ENCODE measurements at regions not wholly inside any gene's neighbourhood (a gene's known extent, or its start where the extent isn't known, plus 50 kb on each side); places are given as distances from the start of the nearest gene placed in this dataset.

GRCh38 chrX:39823854-39824253, 273.9 kb downstream of the BCOR start:
- BruUV-seq (replicated peaks): no TSS peak
- no peaks in the 10 kb centered on the region for H3K9me3 Mint-ChIP-seq (ENCODE audit: low read depth, unreplicated experiment)
- no peak for DNase-seq
- no peak overlapping the region for H3K27ac Mint-ChIP-seq (ENCODE audit: unreplicated experiment)
- TF ChIP-seq CTCF (IDR thresholded peaks at IDR 0.05; ENCODE audit: unreplicated experiment): no peak
- H3K36me3 Mint-ChIP-seq (ENCODE audit: insufficient read depth, unreplicated experiment): peaks cover 3% of the 10 kb centered on the region
- H3K27me3 Mint-ChIP-seq (ENCODE audit: unreplicated experiment): peaks cover 42% of the 10 kb centered on the region
- no peak overlapping the region for H3K4me3 Mint-ChIP-seq (ENCODE audit: low read depth, unreplicated experiment)
- CTCF ChIA-PET: no interaction called here
- intact Hi-C loops (cut with micrococcal nuclease; ENCODE audit: unreplicated experiment): no loop called here
- no peaks in the 10 kb centered on the region for H3K4me1 Mint-ChIP-seq (ENCODE audit: low read depth, unreplicated experiment)

DNA sequence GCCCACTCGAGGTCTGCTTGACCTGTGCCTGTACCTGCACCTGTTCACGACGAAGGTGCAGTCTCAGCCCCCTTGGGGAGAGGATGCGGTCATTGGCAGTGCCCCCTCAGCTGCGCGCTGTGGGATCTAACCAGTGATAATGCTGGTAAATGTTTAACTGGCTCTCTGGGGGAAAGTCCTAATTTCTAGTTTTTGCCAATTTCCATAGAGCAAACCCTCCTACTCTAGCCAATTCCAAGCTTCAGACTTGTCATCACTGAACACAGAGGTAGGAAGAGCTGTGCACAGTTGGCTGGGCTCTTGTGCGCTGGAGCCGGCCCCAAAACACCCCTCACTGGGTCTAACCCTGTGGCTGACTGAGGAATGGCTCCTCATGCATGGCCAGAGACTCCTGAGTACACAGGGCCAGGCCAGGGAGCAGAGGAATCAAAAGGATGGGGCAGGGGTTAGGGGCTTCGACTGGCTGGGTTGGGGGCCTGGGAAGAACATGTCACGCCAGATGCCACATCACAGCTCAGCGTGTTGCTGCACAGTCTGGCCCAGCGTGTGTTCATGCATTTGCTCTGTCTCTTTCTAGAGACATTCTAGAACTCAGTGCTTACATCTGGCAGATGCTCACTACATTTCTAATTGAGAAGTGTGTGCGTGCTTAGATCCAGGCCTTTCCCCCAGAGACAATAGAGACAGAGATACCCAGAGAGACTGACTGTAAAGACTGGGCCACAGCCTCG, 270.8 kb downstream of the BCOR start:
- Mint-ChIP-seq H3K36me3 (ENCODE audit: insufficient read depth, unreplicated experiment) (no peaks in the 10 kb centered on the region), H3K4me3 (ENCODE audit: low read depth, unreplicated experiment) (no peak overlapping the region), H3K9me3 (ENCODE audit: low read depth, unreplicated experiment) (no peaks in the 10 kb centered on the region), H3K27me3 (ENCODE audit: unreplicated experiment) (peaks cover 33% of the 10 kb centered on the region), H3K4me1 (ENCODE audit: low read depth, unreplicated experiment) (no peaks in the 10 kb centered on the region), H3K27ac (ENCODE audit: unreplicated experiment) (no peak overlapping the region)
- DNase-seq: no peak
- no peak for TF ChIP-seq CTCF (IDR thresholded peaks at IDR 0.05; ENCODE audit: unreplicated experiment)
- intact Hi-C loops (cut with micrococcal nuclease; ENCODE audit: unreplicated experiment): no loop called here
- CTCF ChIA-PET: no interaction called here
- no TSS peak for BruUV-seq (replicated peaks)

DNA sequence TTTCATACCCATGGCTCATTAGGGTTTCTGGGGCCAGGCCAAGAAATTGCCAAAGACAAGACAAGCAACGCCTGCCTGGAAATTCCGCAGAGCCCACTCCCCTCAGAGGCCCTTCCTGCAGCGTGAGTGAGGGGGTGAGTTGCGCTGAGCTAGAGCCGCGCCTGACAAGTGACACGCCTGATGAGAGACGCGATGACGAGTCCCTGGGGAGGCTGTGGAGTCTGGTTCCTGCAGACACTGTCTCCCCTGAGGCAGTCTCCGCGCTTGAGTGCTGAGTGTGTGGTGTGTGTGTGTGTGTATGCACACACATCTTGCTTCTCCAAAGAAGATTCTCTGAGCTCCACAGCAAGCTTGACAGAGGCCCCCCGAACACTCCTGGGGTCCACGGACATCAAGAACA, 269.8 kb downstream of the BCOR start:
- BruUV-seq (replicated peaks): no TSS peak
- CTCF ChIA-PET: no interaction called here
- DNase-seq: no peak
- no peak for TF ChIP-seq CTCF (IDR thresholded peaks at IDR 0.05; ENCODE audit: unreplicated experiment)
- Mint-ChIP-seq H3K4me3 (ENCODE audit: low read depth, unreplicated experiment) (no peak overlapping the region), H3K9me3 (ENCODE audit: low read depth, unreplicated experiment) (no peaks in the 10 kb centered on the region), H3K36me3 (ENCODE audit: insufficient read depth, unreplicated experiment) (no peaks in the 10 kb centered on the region), H3K4me1 (ENCODE audit: low read depth, unreplicated experiment) (no peaks in the 10 kb centered on the region), H3K27ac (ENCODE audit: unreplicated experiment) (no peak overlapping the region), H3K27me3 (ENCODE audit: unreplicated experiment) (peaks cover 32% of the 10 kb centered on the region)
- intact Hi-C loops (cut with micrococcal nuclease; ENCODE audit: unreplicated experiment): no loop called here

GRCh38 chrX:39828971-39829370, 268.8 kb downstream of the BCOR start:
- H3K27me3 Mint-ChIP-seq (ENCODE audit: unreplicated experiment): peaks cover 22% of the 10 kb centered on the region
- TF ChIP-seq CTCF (IDR thresholded peaks at IDR 0.05; ENCODE audit: unreplicated experiment): no peak

More at GRCh38 chrX:39828971-39829370, 268.8 kb downstream of the BCOR start:
- intact Hi-C loops (cut with micrococcal nuclease; ENCODE audit: unreplicated experiment): no loop called here
- no TSS peak for BruUV-seq (replicated peaks)
- H3K4me1 Mint-ChIP-seq (ENCODE audit: low read depth, unreplicated experiment): no peaks in the 10 kb centered on the region
- no peaks in the 10 kb centered on the region for H3K36me3 Mint-ChIP-seq (ENCODE audit: insufficient read depth, unreplicated experiment)
- no peak for DNase-seq
- no peak overlapping the region for H3K27ac Mint-ChIP-seq (ENCODE audit: unreplicated experiment)
- no peaks in the 10 kb centered on the region for H3K9me3 Mint-ChIP-seq (ENCODE audit: low read depth, unreplicated experiment)
- CTCF ChIA-PET: no interaction called here
- no peak overlapping the region for H3K4me3 Mint-ChIP-seq (ENCODE audit: low read depth, unreplicated experiment)

All from Calu3 (cell line).